ENCODE measurements at regions not wholly inside any gene's neighbourhood (a gene's known extent, or its start where the extent isn't known, plus 50 kb on each side); places are given as distances from the start of the nearest gene placed in this dataset.
"Not testable (repeated sequence)": the region's sequence is repeated elsewhere in the genome, so short reads cannot be mapped to it uniquely, and the experiment has no call there.

DNA sequence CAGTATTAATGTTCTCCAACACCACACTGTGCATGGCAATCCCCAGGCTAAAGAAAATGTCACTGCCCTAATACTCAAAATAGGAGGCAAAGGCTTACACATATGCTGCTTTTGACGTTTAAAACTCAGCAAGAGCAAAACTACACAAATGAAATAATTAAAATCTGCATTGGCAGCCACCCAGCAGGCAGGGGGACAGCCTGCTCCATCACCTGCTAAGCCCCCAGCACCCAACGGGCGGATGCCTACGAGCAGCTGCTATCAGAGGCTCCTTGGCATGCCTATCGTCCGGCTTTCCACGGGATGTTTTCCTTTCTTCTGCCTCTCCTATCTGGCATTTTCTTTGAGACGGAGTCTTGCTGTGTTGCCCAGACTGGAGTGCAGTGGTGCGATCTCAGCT, 337.5 kb downstream of the SOX9 start:
- no peak for DNase-seq

DNA sequence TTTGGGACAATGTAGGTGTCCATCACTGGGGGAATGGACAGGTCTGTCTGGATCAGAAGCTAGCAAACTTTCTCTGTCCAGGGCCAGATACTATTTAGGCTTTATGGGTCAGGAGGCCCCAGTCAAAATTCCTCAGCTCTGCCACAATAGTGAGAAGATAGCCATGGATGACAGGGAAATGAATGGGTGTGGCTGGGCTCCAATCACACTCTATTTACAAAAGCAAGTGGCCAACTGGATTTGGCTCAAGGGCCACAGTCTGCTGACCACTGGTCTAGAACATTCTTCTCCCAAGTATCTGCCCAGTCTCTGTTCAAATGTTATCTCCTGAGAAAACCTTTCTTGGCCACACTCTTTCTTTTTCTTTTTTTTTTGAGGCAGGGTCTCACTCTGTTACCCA, 339.9 kb downstream of the SOX9 start:
- DNase-seq: no peak

DNA sequence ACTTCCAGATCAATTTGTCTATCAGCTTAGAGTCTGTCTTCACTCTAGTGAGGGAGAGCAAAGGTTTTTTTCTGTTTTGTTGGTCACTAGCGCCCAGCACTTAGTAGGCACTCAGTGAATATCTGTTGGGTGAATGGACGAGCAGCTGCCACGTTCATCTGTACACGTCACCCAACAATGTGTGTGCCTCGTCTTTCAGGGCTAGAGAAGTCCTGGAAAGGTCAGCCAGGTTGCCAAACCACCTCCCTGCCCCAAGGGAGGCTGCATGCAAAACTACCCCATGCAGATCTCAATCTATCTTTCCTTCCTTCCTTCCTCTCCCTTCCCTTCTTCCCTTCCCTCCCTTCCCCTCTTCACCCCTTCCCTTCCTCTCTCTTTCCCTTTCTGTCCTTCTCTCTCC, 340.9 kb downstream of the SOX9 start:
- DNase-seq: no peak

DNA sequence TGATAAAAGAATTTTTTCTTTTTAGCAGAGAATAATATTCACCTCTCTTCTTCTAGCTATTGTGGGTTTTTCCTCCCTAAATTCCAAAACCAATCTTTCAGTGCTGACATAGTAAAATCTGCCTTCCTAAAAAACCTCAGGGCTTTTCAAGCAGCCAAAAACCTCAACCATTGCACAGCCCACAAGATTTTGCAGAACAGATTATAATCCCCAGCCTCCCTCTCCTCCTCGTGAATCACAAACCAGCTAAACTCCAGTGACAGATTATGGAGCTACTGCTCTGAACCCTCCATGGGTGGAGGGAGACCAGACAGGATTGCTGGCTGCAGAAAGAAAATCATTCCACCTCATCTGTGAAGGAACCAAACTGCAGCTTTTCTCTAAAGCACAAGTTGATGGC, 341.6 kb downstream of the SOX9 start:
- no peak for DNase-seq

DNA sequence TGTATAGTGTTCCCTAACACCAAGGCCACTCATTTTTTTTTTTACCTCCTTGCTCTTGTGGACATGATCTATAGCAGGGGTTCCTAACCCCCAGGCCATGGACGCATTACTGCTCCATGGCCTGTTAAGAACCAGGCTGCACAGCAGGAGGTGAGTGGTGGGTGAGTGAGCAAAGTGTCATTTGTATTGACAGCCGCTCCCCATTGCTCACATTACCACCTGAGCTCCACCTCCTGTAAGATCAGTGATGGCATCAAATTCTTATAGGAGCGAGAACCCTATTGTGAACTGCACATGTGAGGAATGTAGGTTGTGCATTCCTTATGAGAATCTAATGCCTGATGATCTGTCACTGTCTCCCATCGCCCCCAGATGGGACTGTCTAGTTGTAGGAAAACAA, 342.0 kb downstream of the SOX9 start:
- DNase-seq: no peak

DNA sequence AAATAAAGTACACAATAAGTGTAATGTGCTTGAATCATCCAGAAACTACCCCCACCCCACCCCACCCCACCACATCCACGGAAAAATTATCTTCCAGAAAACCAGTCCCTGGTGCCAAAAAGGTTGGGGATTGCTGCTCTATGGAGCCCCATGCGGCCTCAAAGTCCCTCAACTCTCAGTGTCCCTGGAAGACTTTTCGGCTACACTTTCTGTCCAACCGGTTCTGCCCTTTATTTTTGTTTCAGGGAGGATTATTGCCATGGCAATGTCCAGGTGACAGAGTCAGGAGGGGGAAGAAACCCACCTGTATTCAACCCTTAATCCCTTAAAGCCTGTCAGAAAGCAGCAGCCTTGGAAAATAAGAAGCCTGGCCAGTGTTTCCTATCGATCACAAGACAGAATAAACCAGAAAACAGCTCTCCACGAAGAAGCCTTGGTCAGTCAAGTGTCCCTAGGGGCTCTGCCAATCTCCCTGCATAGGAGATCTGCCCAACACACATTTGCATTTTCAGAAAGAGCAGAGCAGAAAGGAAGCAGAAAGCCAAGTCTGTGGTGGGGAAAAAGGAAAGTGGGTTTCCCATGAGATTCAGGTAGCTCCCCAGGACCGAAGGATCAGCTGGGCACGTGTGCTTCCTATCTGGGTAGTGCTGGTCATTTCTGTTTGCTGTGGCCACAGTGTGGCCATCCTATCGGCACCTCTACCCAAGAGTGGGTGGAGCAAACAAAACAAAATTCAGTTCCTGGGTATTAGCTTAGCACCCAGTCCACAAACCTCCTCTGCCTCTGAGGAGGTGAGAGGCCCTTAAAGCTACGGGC, 342.7 kb downstream of the SOX9 start:
- DNase-seq: no peak

DNA sequence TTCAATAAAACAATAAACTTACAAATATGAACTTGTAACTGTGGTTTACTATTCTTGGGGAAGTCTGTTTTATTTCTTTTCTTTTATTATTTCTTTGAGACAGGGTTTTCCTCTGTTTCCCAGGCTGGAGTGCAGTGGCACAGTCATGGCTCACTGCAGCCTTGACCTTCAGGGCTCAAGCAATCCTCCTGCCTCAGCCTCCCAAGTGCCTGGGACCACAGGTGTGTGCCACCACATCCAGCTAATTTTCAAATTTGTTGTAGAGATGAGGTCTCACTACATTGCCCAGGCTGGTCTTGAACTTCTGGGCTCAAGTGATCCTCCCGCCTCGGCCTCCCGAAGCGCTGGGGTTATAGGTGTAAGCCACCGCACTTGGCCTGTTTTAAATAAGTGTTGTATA, 343.4 kb downstream of the SOX9 start:
- not testable (repeated sequence) for DNase-seq

DNA sequence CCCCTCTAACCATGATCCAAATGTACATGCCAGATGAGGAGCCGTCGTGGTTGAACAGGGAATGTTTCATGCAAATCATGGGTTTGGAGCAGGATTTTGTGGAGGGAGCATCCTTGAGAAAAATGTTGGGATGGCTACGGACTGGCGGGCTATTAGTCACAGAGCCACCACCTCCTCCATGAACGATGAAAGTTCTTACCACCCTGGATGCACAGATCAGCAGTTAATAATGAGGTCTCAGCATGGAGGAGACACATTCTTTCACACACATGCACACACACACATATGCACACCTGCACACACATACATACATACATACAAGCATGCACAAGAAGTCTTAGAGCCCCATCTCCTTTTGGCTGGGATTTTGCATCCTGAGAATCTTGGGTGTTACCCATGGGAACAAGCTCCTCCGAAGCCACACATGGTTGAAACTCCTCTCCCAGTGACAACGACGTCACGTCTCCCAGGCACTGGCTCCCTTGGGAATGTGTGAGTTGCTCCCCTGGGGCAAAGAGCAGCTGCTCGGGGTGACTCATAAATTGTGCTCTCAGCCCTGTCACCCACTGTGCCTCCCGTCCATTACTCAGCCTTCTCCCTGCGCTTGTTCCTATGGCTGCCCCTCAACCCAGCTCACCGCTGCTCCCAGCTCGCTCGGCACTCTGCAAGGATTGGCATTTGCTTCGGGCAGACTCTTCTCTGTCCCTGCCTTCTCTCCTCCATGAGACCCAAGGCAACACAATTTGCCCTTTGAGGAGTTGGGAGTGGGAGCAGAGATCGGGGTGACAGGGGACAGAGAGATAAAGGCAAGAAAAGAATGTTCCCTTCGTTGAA, 344.6 kb downstream of the SOX9 start:
- DNase-seq: no peak

DNA sequence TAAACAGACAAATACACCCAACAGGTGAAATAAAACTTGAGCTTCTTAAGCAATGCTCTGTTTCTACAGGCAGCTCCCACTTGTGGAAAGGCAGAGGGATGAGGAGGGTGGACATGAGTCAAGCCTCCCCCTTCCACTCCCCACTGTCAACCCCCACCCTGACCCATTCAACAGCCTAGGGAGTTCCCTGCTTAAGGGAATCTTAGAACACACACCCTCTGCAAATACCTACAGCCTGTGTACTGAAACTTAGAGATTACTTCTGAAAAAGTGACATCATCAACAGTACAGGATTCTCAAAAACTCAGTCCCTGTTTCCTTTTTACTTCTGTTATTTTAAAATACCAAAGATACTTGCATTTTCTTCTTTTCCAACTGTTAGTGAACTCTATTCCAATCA, 345.4 kb downstream of the SOX9 start:
- DNase-seq: no peak

DNA sequence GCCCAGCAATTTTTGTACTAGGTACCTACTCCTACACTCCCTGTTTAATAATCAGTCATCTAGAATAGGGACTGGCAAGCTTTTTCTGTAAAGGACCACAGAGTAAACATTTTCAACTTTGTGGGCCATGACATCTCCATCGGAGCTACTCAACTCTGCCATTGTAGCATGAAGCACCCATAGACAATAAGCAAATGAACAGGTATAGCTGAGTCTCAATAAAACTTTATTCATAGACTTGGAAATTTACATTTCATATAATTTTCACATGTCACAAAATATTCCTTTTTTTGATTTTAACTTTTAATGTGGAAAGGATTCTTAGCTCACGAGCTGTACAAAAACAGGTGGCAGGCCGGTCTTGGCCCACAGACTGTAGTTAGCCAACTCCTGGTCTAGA, 345.8 kb downstream of the SOX9 start:
- no peak for DNase-seq

DNA sequence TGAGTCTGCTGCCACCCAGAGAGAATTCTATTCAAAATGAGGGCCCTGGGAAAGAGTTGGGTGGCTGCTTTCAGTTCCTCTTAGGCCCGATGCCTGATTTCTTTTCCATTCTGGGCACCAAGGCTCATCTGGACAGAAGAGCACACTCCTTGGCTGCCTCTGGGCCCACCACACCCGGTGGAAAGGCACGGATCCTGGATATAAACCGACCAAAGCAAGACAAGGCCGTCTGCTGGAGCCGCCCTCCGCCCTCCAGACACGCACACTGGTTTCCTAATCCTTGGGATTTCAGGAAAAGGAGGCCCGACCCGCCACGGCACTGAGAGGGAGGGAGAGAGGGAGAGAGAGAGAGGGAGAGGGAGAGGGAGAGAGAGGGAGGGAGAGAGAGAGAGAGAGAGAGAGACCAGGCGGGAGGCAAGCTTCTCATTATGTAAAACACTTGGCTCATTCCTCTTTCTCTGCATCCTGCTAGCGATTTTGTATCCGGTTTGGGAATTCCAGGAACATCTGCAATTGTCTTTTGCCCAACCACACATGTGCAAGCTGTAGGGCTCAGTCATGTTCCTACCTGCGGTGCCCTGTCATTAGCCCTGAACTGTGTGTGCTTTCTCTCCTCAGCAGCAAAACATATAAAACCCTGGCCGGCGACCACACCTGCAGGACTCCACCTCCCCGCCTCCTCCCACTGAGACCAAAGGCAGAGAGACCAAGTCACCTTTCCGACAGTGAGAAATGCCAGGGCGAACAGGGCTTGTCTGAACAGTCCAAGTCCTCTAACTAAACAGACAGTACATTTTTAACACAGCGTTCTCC, 347.2 kb downstream of the SOX9 start:
- DNase-seq: no peak

DNA sequence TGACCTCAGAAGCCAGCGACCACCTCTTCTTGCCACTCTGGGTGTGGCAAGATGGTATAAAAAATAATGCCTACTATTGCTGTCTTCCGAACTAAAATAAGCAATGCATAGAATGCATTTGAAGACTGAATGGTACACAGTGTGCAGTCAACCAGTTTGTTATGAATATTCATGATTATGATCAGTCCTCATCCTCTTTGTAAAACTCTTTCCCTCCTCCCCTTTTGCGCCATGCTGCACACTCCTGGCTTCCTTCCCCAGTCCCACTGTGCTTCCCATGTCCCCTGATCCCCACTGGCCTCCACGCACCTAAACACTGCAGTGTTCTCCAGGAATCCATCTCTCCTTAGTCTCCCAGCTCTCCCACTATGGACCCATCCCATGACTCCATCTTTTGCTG, 348.0 kb downstream of the SOX9 start:
- DNase-seq: no peak

DNA sequence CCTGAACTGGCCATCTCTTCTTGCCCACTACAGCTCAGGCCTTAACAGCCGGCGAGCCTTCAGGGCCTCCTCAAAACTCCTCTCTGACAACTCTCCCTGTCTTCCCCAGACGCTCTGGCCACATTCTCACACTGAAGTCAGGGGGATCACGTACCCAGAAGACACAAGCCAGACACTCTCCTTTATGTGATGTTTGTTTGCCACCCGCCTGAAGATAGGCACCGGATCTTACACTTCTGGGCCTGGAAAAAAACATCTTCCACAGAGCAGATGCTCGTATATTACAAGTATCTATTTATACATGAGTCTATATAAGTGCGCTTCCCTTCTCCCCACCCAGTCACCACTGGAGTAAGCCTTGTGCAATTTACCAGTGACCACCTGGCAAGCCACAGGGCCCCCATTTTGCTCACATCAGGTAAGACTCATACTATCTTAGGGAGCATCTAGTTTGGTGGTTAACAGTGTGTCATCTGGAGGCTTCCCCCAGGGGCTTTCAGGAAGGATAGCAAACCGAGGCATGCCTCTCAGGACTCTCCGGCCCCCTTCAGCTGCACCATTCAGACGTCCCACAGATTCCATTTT, 349.4 kb downstream of the SOX9 start:
- no peak for DNase-seq

DNA sequence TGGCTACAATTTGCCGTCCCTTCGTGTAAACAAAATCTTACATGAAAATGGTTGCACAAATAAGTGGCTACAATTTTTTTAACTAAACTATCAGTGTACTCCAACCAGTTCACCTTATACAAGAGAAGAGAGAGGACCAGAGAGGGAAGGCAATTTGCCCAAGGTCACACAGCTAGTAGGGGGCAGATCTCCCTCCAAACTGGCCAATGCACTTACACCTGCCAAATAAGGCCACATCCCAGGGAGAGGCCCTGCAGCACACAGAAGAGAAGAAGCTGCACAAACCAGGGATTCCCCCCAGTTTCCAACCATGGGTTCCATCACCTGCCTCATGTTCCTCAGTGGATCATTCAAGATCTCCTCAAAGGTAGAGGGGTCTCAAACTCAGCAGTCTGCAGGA, 349.9 kb downstream of the SOX9 start:
- no peak for DNase-seq

DNA sequence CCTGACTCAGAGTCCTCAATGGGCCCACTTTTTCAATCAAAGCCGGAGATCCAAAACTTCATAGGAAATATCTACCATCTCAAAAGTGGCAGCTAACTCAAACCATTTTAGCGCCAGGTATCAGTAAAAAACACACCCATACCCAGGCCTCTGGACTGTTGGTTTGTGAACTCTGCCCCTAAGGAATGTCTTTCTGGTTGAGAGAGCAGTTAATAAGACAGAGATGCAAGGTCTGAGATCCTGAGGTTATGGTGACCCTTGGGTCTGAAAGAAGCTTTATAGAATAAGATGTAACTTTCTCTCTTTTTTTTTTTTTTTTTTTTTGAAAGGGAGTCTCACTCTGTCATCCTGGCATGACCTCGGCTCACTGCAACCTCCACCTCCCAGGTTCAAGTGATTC, 350.5 kb downstream of the SOX9 start:
- DNase-seq: no peak

DNA sequence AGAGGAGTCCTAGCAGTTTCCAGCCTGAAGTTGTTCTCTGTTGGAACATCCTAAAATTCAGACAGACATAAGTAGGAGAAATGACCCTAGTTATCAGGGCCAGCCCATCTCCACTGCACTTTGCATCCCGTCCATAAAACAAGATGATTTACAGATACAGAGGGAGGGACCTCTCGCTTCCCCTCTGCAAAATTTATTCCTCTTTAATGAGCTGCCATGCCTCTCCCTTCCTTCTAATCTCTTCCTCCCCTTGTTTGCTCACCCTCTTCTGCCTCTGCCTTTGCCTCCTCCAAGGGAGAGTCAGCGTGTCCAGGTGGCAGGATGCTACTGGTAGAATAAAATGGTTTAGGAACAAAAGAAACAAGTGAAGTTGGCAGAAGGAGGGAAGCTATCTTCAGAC, 351.3 kb downstream of the SOX9 start:
- DNase-seq: no peak

DNA sequence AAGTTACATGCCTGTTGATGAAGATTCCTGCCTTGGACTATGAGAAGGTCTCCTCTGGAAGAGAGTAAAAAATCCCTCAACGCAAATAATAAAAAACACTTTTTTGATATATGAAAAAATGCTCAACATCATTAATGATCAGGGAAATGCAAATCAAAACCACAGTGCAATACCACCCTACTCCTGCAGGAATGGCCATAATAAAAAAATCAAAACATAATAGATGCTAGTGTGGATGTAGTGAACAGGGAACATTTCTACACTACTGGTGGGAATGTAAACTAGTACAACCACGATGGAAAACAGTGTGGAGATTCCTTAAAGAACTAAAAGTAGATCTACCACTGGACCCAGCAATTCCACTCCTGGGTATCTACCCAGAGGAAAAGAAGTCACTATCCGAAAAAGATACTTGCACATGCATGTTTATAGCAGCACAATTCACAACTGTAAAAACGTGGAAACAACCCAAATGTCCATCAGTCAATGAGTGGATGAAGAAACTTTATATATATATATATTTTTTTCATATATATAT, 352.1 kb downstream of the SOX9 start:
- not testable (repeated sequence) for DNase-seq

DNA sequence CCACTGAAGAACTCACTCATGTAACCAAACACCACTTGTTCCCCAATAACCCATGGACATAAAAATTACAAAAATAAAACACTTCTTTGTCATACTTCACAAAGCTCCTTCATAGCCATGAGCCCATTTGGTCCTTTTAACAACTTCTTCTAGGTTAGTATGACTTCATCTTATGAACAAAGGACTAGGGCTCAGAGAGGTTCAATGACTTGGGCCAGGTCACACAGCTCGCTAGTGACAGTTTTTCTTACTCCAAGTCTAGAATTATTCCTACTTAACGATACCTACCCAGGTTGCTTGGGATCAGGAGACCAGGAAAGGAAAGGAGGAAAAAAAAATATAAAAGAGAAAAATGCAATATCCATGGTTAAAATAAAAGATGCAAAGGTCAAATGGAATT, 353.4 kb downstream of the SOX9 start:
- DNase-seq: no peak

DNA sequence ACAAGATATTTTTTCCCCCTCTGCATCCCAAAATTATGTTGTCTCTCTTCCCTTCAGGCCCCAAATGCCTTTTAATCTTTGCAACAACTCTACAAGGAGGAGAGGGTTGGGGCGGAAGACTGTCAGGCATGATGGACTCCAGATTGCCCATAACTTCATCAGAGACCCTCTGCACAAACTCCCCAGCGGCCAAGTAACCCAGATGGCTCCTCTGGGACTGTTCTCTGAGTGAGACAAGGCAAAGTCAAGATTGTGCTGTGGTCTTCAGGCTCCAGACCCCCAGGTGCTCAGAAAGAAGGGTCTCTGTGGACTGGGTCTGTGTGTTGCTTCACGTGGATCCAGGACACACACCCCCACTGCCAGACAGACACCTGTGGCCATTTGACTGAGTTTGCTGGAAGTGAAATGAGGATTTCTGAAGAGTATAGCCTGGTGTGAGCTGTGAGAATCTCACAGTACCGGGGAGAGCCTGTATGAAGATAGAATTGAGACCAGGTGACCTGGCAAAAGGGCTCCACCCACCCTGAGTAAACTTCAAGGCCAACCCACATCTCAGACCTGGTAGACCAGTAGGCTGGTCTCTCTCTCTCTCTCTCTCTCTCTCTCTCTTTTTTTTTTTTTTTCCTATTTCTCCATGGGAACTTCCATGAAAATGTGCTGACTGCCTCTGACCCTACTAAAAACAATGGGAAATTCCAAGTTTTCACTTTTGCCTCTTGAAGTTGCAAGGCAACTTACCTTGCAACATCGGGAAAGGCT, 354.1 kb downstream of the SOX9 start:
- no peak for DNase-seq

DNA sequence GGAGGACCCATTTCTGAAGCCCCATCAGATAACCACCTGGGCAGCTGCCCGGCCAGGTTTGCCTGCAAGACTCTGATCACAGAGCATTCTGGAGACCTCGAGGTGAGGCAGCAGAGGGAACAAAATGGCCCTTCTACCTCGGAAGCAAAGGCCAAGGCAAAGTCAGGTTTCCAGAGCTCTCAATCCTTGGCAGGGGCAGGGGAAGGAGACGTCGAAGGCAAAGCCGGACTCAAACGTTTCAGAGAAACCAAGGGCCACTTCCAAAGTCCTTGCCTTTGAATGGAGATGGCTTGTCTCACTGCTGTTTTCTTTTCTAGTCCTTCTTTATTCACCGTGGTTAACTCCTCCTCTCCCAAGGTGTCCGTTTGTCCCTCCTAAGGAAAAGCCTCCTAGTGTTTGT, 355.3 kb downstream of the SOX9 start:
- no peak for DNase-seq

DNA sequence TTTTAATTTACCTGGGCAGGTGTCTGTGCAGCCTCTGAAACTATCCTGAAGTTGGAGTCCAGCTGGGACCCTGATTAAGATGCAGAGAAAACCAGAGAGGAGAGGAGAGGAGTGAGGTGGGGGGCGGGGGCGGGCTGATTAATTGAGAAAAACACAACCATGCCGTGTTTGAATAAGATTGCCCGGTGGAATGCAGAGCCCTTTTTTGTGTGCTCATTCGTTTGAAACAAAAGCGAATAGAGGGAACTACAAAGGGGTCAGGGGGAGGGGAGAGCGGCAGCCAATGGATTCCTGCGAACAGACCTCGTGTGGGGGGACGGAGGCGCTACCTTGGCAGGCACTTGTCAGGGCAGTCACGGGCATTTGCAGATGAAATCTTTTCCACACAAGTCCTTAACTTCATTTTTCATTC, 355.8 kb downstream of the SOX9 start:
- no peak for DNase-seq

DNA sequence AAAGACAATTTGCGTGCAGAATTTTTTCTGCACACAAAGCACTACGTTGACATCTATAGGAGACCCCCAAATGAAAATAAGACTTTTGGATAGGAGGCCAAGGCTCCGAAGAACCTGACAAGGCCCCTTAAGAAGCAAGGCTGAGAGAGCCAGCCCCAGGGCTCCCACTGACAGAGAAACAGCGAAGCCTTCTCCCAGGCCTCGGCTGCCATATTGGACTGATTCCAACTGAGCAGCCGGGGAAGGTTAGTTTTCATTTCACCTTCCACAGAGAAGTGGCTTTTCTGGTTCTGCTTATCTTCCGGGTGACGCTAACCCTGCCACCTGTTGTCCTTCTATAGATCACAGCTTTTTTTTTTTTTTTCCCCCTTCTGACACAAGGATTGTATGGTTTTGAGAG, 356.7 kb downstream of the SOX9 start:
- DNase-seq: no peak

Data from activated CD4-positive, alpha-beta T cell treated with anti-CD3 and anti-CD28 coated beads, Interleukin-2, amount 50 U/mL, for 4 hours (primary cell).